ENCODE measurements at regions not wholly inside any gene's neighbourhood (a gene's known extent, or its start where the extent isn't known, plus 50 kb on each side); places are given as distances from the start of the nearest gene placed in this dataset.

DNA sequence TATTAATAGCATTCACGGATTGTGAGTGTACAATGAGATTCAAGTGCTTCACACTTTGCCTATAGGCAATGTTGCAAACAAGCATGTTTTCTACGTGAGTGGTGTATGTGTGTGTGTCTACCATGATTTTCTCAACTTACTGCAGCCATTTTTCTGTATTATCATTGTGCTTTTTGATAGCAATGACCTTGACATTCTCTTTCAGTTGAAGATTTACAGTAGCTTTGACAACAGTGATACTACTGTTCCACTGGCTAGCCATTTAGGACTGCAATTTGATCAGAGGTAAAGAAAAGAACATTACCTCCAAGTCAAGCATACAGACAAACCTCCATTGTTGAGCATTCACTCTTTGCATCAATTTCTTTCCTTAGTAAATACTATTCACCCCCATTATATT is 297.0 kb downstream of the MAN2A1 start:
- TF ChIP-seq, protein P1, sequence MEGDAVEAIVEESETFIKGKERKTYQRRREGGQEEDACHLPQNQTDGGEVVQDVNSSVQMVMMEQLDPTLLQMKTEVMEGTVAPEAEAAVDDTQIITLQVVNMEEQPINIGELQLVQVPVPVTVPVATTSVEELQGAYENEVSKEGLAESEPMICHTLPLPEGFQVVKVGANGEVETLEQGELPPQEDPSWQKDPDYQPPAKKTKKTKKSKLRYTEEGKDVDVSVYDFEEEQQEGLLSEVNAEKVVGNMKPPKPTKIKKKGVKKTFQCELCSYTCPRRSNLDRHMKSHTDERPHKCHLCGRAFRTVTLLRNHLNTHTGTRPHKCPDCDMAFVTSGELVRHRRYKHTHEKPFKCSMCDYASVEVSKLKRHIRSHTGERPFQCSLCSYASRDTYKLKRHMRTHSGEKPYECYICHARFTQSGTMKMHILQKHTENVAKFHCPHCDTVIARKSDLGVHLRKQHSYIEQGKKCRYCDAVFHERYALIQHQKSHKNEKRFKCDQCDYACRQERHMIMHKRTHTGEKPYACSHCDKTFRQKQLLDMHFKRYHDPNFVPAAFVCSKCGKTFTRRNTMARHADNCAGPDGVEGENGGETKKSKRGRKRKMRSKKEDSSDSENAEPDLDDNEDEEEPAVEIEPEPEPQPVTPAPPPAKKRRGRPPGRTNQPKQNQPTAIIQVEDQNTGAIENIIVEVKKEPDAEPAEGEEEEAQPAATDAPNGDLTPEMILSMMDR (IDR thresholded peaks at IDR 0.05): no peak
- TF ChIP-seq EZH2 (IDR thresholded peaks at IDR 0.05) (no peak), EZH2phosphoT487 (IDR thresholded peaks at IDR 0.05) (no peak)

Measured in neural progenitor cell (in vitro differentiated cells).